Esophagus squamous epithelium (tissue), 5 donors: ENCODE measurements at regions not wholly inside any gene's neighbourhood (a gene's known extent, or its start where the extent isn't known, plus 50 kb on each side); places are given as distances from the start of the nearest gene placed in this dataset.

Source experiments
- DNase-seq: peaks from one replicate; lab custom pipeline; 2025; lab: John Stamatoyannopoulos, UW
- H3K27ac ChIP-seq, 4 donors: fragments of 200-600 bp; sonication (generic); one replicate each; pipeline ENCODE4 v1.5.1; 2016 to 2019; ENCODE audit warnings: mild to moderate bottlenecking in 1 of 4
- H3K27me3 ChIP-seq, 4 donors: fragments of 200-600 bp; sonication (generic); 1 replicate in 3 of 4; 2 replicates in 1 of 4; pipeline versions ENCODE4 v1.5.1 to v1.6.0; 2017 to 2021; ENCODE audit warnings: antibody characterized with exemption in 1 of 4
- H3K36me3 ChIP-seq, 3 donors: fragments of 200-600 bp; sonication (generic); one replicate each; pipeline ENCODE4 v1.5.1; 2016 to 2019
- H3K4me1 ChIP-seq, 3 donors: fragments of 200-600 bp; sonication (generic); one replicate each; pipeline ENCODE4 v1.5.1; 2017 to 2019
- H3K4me3 ChIP-seq, 4 donors: fragments of 200-600 bp; sonication (generic); 1 replicate in 3 of 4; 2 replicates in 1 of 4; pipeline ENCODE4 v1.5.1; 2016 to 2019; ENCODE audit warnings: mild to moderate bottlenecking in 2 of 4, moderate library complexity in 1 of 4
- H3K9me3 ChIP-seq, 3 donors: fragments of 200-600 bp; sonication (generic); one replicate each; pipeline ENCODE4 v1.5.1; 2016 to 2019
- CTCF ChIP-seq, 6 experiments: fragments of 450-650 bp in 4 of 6; fragments of 200-600 bp in 2 of 6; sonication (generic) in 2 of 6; IDR thresholded peaks; one replicate each; pipeline ENCODE4 v1.5.1; 2016 to 2019; ENCODE audit warnings: antibody characterized with exemption in 6 of 6, mild to moderate bottlenecking in 4 of 6, moderate library complexity in 4 of 6
- POLR2A ChIP-seq, 4 donors: fragments of 450-650 bp; IDR thresholded peaks; one replicate each; pipeline ENCODE4 v1.6.1; 2017; ENCODE audit warnings: antibody characterized with exemption in 4 of 4, mild to moderate bottlenecking in 4 of 4, moderate library complexity in 3 of 4
- WGBS, 2 donors: methylation state at CpG; one replicate each; pipeline ENCODE4 v1.1.5; 2018; 5-methylcytosine and 5-hydroxymethylcytosine counted together
- intact Hi-C: fragments of 100-400 bp; cut with DNase I; formaldehyde crosslinking; loops from one replicate; pipeline ENCODE4 v1.15.0; 2022
- donor health status: DM: yes; HTN: yes; CAD: no.

DNA sequence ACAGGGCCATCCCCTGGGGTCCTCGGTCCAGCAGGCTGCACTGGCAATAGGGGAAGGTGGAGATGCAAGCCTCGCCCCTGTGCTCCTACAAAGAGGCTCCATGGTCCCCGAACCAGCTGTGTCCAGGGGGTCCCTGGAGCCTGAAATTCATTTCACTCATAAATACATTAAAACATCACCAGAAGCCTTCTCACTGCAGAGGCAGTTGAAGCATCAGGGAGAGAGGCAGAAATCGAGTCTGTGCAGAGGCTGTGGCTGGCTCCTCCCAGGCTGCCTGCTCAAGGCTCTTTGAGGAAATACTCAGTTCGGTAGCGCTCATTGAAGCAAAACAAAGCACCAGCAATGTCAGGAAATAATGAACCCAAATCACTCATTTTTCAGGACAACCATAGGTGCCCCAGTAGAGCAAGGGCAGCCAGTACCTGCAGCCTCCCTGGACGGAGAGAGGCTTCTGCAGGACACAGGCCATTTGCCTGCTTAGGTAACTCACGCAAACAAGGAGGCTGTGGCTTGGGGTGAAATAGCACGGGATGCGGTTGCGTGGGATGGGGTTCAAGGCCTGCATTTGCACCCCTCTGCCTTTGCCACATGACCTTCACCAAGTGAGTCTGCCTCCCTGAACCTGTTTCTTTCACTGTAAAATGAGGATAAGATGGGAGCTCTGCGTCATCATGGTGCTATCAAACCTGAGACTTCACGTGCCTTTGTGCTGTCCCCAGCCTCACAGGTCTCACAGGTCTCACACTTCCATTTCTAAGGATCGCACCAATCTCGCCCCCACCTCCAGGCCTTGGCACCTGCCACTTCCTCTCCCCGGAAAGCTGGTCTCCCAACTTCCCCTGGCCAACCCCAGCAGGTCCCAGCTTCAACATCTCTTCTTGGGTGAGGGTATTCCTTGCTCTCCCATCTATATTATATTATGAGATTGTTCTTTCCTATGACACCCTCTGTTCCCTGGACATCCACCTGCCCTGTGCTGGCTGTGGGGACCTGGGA lies 84.3 kb upstream of the SHISAL1 start:
- Histone ChIP-seq H3K27ac (no peak overlapping the region), H3K4me1 (no peaks in the 10 kb centered on the region), H3K36me3 (no peaks in the 10 kb centered on the region), H3K27me3 (peaks cover 0 to 76% (median 0%) of the 10 kb centered on the region in 4 donors), H3K4me3 (no peak overlapping the region), H3K9me3 (no peaks in the 10 kb centered on the region)
- DNase-seq = no peak
- intact Hi-C loops = no loop called here
- TF ChIP-seq POLR2A (IDR thresholded peaks at IDR 0.05) (no peak), CTCF (IDR thresholded peaks at IDR 0.05) (no peak)
- 52 to 89% methylated on average over 8 to 13 of the region's 16 CpGs for WGBS, 2 donors

DNA sequence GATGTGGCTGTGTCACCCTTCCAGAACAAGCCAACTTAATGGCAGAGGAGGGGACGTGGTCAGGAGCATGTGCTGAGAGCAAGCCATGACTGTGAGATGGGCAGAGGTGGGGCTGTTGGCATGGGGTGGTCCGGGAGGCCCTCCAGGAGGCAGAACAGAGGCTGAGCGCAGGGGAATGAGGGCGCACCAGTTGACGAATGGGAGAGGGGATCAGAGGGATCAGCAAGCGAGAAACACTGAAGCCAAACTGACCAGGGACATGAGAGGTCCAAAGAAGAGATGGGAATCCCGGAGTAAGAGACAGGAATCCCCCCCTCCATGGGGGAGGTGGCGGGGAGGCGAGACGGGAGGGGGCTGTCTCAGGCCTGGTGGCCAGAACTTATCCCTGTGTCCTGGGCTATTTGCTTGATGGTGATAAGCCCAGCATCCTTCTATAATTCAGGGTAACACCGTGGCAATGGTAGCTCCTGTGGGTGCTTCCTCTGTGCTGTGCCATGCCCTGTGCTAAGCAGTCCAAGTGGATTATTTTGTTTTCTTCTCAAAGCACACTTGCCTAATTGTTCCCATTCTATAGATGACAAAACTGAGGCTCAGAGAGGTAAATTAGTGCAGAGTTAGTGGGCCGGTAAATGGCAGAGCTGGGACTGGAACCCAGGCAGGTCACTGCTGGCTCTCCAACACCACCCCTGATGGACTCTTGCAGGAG lies 83.4 kb upstream of the SHISAL1 start:
- H3K4me3 ChIP-seq = no peak overlapping the region
- H3K36me3 ChIP-seq = no peaks in the 10 kb centered on the region
- no peak overlapping the region for H3K27ac ChIP-seq
- 77 to 84% methylated on average over 11 to 12 of the region's 12 CpGs for WGBS, 2 donors
- no peaks in the 10 kb centered on the region for H3K4me1 ChIP-seq
- H3K27me3 ChIP-seq = peaks cover 0 to 80% (median 0%) of the 10 kb centered on the region in 4 donors
- no peaks in the 10 kb centered on the region for H3K9me3 ChIP-seq
- TF ChIP-seq CTCF (IDR thresholded peaks at IDR 0.05) (no peak), POLR2A (IDR thresholded peaks at IDR 0.05) (no peak)
- no peak for DNase-seq
- intact Hi-C loops = no loop called here

DNA sequence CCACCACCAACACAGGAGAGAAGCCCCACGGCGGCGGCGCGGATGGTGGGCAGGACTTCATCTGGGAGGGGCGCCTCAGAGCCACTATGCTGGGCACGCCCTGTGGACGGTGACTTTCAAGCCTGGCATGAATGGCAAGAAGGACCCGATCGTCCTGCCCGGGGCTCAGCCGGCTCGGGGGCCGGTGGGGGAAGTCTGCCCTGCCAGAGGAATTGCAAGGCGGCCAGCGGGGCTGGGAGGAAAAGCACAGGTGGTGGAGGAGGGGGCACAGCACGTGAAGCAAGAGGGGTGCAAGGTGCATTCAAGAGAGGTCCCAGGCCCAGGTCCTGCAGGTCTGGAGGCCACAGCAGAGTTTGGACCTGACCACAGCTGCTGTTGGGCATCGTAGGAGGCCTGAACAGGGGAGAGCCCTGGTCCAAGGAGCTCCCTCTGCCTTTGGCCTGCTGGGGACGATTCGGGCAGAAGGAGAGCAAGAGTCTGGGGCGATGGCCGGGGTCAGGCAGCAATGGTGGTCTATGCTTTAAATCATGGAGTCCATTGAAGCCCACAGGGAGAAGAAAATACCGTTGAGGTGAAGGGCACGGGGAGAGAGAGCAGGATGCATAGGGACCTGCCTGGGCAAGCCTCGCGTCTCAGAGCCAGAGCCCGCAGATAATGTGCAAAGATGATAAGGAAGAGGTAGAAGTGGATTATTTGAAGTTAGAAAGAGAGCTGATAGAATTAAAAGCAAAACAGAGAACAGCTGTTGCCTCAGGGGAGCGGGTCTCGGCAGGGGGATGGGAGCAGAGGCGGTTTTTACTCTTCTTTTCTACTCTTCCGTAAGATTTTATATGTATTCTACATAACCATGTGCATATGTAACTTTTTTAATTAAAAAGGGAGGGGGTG lies 82.6 kb upstream of the SHISAL1 start:
- intact Hi-C loops = no loop called here
- H3K4me3 ChIP-seq = no peak overlapping the region
- DNase-seq = no peak
- peaks cover 0 to 88% (median 0%) of the 10 kb centered on the region in 4 donors for H3K27me3 ChIP-seq
- H3K27ac ChIP-seq = no peak overlapping the region
- no peaks in the 10 kb centered on the region for H3K4me1 ChIP-seq
- H3K9me3 ChIP-seq = no peaks in the 10 kb centered on the region
- TF ChIP-seq POLR2A (IDR thresholded peaks at IDR 0.05) (no peak), CTCF (IDR thresholded peaks at IDR 0.05) (no peak)
- no peaks in the 10 kb centered on the region for H3K36me3 ChIP-seq
- WGBS, 2 donors = 66 to 69% methylated on average over 19 of the region's 31 CpGs

- Histone ChIP-seq H3K9me3 (no peaks in the 10 kb centered on the region), H3K27me3 (peaks cover 0 to 90% (median 0%) of the 10 kb centered on the region in 4 donors), H3K4me1 (no peaks in the 10 kb centered on the region), H3K36me3 (no peaks in the 10 kb centered on the region), H3K4me3 (no peak overlapping the region), H3K27ac (no peak overlapping the region)
- no peak for TF ChIP-seq POLR2A (IDR thresholded peaks at IDR 0.05)
- TF ChIP-seq CTCF (IDR thresholded peaks at IDR 0.05) = no peak
- no peak for DNase-seq
- WGBS, 2 donors = 66 to 70% methylated on average over 12 of the region's 22 CpGs
- intact Hi-C loops = no loop called here
Observed at GRCh38 chr22:44394246-44395117, 81.7 kb upstream of the SHISAL1 start.
